Fibroblast of lung (primary cell): ENCODE measurements at regions not wholly inside any gene's neighbourhood (a gene's known extent, or its start where the extent isn't known, plus 50 kb on each side); places are given as distances from the start of the nearest gene placed in this dataset.

ENCODE experiments used
- EZH2 ChIP-seq: IDR thresholded peaks from 2 replicates; pipeline ENCODE4 v1.5.1; 2012; ENCODE audit warnings: low read length, control low read depth, mild to moderate bottlenecking; ENCODE audit errors: missing control alignments
- TF ChIP-seq, protein P1 (sequence below), 2 donors: IDR thresholded peaks in 1 of 2; conservative IDR thresholded peaks in 1 of 2; 1 replicate in 1 of 2; 2 replicates in 1 of 2; pipeline ENCODE4 v1.5.1; 2011 to 2012; ENCODE audit warnings: low read length in 2 of 2, control low read depth in 1 of 2, inconsistent platforms in 1 of 2, low read depth in 1 of 2, mild to moderate bottlenecking in 1 of 2

DNA sequence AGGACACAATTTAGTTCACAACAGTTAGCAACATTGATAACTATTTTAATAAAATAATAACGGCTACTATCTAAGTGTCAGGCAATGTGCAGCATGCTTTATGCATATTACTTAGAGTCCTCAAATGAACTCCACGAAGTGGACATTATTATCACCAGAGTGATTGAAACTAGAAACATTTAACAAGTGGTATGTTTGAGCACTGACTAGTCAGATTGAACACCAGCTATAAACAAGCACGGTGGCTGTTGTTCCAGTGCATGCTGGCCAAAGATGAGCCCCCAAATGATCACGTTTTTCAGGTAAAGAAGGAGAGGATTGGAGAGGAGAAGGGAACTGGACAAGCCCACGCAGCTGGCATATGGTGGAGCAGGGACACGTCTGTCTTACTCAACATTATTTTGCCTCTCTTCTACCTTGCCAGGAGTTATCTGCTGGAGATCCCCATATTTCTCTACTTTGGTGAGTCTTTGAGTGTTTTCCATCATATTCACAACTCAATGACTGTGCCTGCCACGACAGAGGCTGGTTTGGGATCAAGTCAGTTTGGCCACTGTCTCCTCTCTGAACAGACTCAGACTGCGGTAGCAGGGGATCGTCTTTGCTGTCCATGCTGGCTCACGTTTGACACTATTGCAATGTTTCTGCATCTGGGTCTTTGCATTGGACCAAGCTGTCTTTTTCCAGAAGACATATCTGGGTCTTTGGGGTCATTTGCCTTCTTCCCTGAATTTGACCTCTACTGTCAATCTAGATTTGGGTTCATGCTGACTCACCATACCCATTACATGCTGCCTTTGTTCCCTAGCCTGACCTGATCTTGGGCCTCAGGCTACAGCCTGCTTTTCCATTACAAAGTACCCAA is 66.0 kb upstream of the ACSL3 start:
- TF ChIP-seq, protein P1, sequence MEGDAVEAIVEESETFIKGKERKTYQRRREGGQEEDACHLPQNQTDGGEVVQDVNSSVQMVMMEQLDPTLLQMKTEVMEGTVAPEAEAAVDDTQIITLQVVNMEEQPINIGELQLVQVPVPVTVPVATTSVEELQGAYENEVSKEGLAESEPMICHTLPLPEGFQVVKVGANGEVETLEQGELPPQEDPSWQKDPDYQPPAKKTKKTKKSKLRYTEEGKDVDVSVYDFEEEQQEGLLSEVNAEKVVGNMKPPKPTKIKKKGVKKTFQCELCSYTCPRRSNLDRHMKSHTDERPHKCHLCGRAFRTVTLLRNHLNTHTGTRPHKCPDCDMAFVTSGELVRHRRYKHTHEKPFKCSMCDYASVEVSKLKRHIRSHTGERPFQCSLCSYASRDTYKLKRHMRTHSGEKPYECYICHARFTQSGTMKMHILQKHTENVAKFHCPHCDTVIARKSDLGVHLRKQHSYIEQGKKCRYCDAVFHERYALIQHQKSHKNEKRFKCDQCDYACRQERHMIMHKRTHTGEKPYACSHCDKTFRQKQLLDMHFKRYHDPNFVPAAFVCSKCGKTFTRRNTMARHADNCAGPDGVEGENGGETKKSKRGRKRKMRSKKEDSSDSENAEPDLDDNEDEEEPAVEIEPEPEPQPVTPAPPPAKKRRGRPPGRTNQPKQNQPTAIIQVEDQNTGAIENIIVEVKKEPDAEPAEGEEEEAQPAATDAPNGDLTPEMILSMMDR (conservative IDR thresholded peaks at IDR 0.05 in 1 of 2, IDR thresholded peaks at IDR 0.05 in 1 of 2; ENCODE audit: low read depth in 1 of 2, low read length in 2 of 2): no peak
- no peak for TF ChIP-seq EZH2
